HEK293T (cell line): ENCODE measurements at regions not wholly inside any gene's neighbourhood (a gene's known extent, or its start where the extent isn't known, plus 50 kb on each side); places are given as distances from the start of the nearest gene placed in this dataset.

ENCODE experiments used
- CTCF ChIA-PET: fragments of 350-600 bp; formaldehyde crosslinking; extraction: SDS; loops from one replicate; lab custom pipeline; 2021; ENCODE audit warnings: antibody characterized with exemption, inconsistent platforms; lab: Yijun Ruan, JAX
- POLR2A ChIA-PET: fragments of 350-600 bp; formaldehyde crosslinking; extraction: SDS; loops from one replicate; lab custom pipeline; 2020; ENCODE audit warnings: antibody characterized with exemption, inconsistent platforms; lab: Yijun Ruan, JAX
- DNase-seq: peaks from one replicate; pipeline ENCODE4 v3.0.0; 2012; ENCODE audit warnings: mixed read lengths; ENCODE audit errors: extremely low spot score
- ARNT ChIP-seq: fragments of 450-650 bp; IDR thresholded peaks from 2 replicates; pipeline ENCODE4 v1.6.1; 2017; ENCODE audit warnings: mild to moderate bottlenecking
- BHLHE40 ChIP-seq: fragments of 450-650 bp; IDR thresholded peaks from 2 replicates; pipeline ENCODE4 v1.6.1; 2016; ENCODE audit warnings: mild to moderate bottlenecking, moderate library complexity, borderline replicate concordance
- CTBP1 ChIP-seq: fragments of 450-650 bp; IDR thresholded peaks from 2 replicates; pipeline ENCODE4 v1.6.1; 2016; ENCODE audit warnings: borderline replicate concordance
- ELF4 ChIP-seq: fragments of 450-650 bp; IDR thresholded peaks from 2 replicates; pipeline ENCODE4 v1.6.1; 2017; ENCODE audit warnings: antibody characterized with exemption
- FOXA1 ChIP-seq: fragments of 450-650 bp; IDR thresholded peaks from 2 replicates; pipeline ENCODE4 v1.6.1; 2016; ENCODE audit warnings: mild to moderate bottlenecking
- FOXK2 ChIP-seq: fragments of 450-650 bp; IDR thresholded peaks from 2 replicates; pipeline ENCODE4 v1.6.1; 2016; ENCODE audit warnings: mild to moderate bottlenecking
- FOXM1 ChIP-seq: fragments of 450-650 bp; IDR thresholded peaks from 2 replicates; pipeline ENCODE4 v1.6.1; 2017; ENCODE audit warnings: mild to moderate bottlenecking, borderline replicate concordance
- HDGF ChIP-seq: fragments of 450-650 bp; IDR thresholded peaks from 2 replicates; pipeline ENCODE4 v1.6.1; 2017; ENCODE audit warnings: antibody characterized with exemption, borderline replicate concordance
- L3MBTL2 ChIP-seq: fragments of 450-650 bp; conservative IDR thresholded peaks from 2 replicates; pipeline ENCODE4 v1.6.1; 2016; ENCODE audit warnings: mild to moderate bottlenecking
- LEF1 ChIP-seq: fragments of 450-650 bp; IDR thresholded peaks from 2 replicates; pipeline ENCODE4 v1.6.1; 2017; ENCODE audit warnings: mild to moderate bottlenecking, borderline replicate concordance
- NFRKB ChIP-seq: fragments of 450-650 bp; IDR thresholded peaks from 2 replicates; pipeline ENCODE4 v1.6.1; 2016; ENCODE audit warnings: mild to moderate bottlenecking, moderate library complexity
- SP1 ChIP-seq: fragments of 450-650 bp; IDR thresholded peaks from 2 replicates; pipeline ENCODE4 v1.6.1; 2017
- SUZ12 ChIP-seq: fragments of 450-650 bp; IDR thresholded peaks from 2 replicates; pipeline ENCODE4 v1.6.1; 2016; ENCODE audit warnings: mild to moderate bottlenecking
- TARDBP ChIP-seq: fragments of 450-650 bp; IDR thresholded peaks from 2 replicates; pipeline ENCODE4 v1.6.1; 2016
- ZNF384 ChIP-seq: fragments of 450-650 bp; IDR thresholded peaks from 2 replicates; pipeline ENCODE4 v1.6.1; 2016
- TF ChIP-seq, protein P1 (sequence below): fragments of 450-650 bp; IDR thresholded peaks from 2 replicates; pipeline ENCODE4 v1.6.1; 2016

- CTCF ChIA-PET = no interaction called here
- POLR2A ChIA-PET = no interaction called here
- DNase-seq = no peak
- TF ChIP-seq L3MBTL2 = no peak
- no peak for TF ChIP-seq FOXK2
- TF ChIP-seq CTBP1 = no peak
- no peak for TF ChIP-seq SUZ12
- no peak for TF ChIP-seq ZNF384
Measured at GRCh38 chr2:129758784-129759471, 220.5 kb upstream of the RAB6C start.

DNA sequence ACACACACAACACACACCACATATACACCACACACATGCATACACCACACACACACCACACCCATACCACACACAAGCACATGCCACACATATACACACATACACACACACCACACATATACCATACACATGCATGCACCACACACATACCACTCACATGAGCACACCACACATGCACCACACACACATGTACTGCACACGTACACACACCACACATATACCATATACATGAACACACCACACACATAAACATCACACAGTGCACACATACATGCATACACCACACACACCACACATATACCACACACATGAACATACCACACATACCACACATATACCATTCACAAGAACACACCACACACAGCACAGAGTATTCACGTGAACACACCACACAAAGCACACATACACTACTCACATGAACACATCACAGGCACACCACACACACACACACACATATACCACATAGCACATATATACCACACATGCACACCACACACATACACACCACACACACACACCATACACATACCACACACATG lies 219.9 kb upstream of the RAB6C start:
- TF ChIP-seq SP1 = no peak
- no peak for TF ChIP-seq LEF1
- no peak for TF ChIP-seq ELF4
- no peak for TF ChIP-seq ARNT
- no peak for TF ChIP-seq FOXM1
- TF ChIP-seq, protein P1, sequence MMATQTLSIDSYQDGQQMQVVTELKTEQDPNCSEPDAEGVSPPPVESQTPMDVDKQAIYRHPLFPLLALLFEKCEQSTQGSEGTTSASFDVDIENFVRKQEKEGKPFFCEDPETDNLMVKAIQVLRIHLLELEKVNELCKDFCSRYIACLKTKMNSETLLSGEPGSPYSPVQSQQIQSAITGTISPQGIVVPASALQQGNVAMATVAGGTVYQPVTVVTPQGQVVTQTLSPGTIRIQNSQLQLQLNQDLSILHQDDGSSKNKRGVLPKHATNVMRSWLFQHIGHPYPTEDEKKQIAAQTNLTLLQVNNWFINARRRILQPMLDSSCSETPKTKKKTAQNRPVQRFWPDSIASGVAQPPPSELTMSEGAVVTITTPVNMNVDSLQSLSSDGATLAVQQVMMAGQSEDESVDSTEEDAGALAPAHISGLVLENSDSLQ = no peak
- TF ChIP-seq SUZ12 = no peak
- TF ChIP-seq CTBP1 = no peak
- no peak for TF ChIP-seq TARDBP
- TF ChIP-seq BHLHE40 = no peak
- TF ChIP-seq FOXK2 = no peak
- TF ChIP-seq ZNF384 = no peak
- TF ChIP-seq L3MBTL2 = no peak
- no peak for TF ChIP-seq NFRKB
- TF ChIP-seq FOXA1 = no peak
- no peak for TF ChIP-seq HDGF
- CTCF ChIA-PET = no interaction called here
- DNase-seq = no peak
- POLR2A ChIA-PET = no interaction called here

GRCh38 chr2:129760669-129761068 lies 218.8 kb upstream of the RAB6C start:
- ChIA-PET POLR2A (no interaction called here), CTCF (no interaction called here)
- no peak for TF ChIP-seq ZNF384
- no peak for TF ChIP-seq NFRKB
- TF ChIP-seq SP1 = no peak
- TF ChIP-seq BHLHE40 = no peak
- no peak for TF ChIP-seq FOXA1
- no peak for TF ChIP-seq CTBP1
- TF ChIP-seq ELF4 = no peak
- TF ChIP-seq L3MBTL2 = no peak
- TF ChIP-seq HDGF = no peak
- TF ChIP-seq FOXK2 = no peak
- no peak for TF ChIP-seq ARNT
- TF ChIP-seq FOXM1 = no peak
- TF ChIP-seq, protein P1 = no peak
- no peak for TF ChIP-seq LEF1
- no peak for TF ChIP-seq SUZ12
- no peak for TF ChIP-seq TARDBP
- no peak for DNase-seq

- TF ChIP-seq HDGF = no peak
- TF ChIP-seq, protein P1 = no peak
- TF ChIP-seq FOXM1 = no peak
- TF ChIP-seq NFRKB = no peak
- TF ChIP-seq LEF1 = no peak
- TF ChIP-seq CTBP1 = no peak
- no peak for TF ChIP-seq SUZ12
- no peak for TF ChIP-seq TARDBP
- TF ChIP-seq FOXA1 = no peak
- no peak for TF ChIP-seq ZNF384
- TF ChIP-seq FOXK2 = no peak
- TF ChIP-seq L3MBTL2 = no peak
- DNase-seq = no peak
- ChIA-PET POLR2A (no interaction called here), CTCF (no interaction called here)
Measured at GRCh38 chr2:129761569-129762021, 217.9 kb upstream of the RAB6C start.

- ChIA-PET POLR2A (no interaction called here), CTCF (no interaction called here)
- DNase-seq = no peak
- TF ChIP-seq FOXA1 (no peak), SP1 (no peak), SUZ12 (no peak), ARNT (no peak), ELF4 (no peak)
Measured at GRCh38 chr2:129762386-129763189, 216.9 kb upstream of the RAB6C start.
